Lower leg skin (tissue), 3 donors: ENCODE measurements at regions not wholly inside any gene's neighbourhood (a gene's known extent, or its start where the extent isn't known, plus 50 kb on each side); places are given as distances from the start of the nearest gene placed in this dataset.

ENCODE experiments used
- POLR2A ChIP-seq, 2 donors: fragments of 450-650 bp; IDR thresholded peaks; one replicate each; pipeline ENCODE4 v1.6.1; 2016 to 2017; ENCODE audit warnings: antibody characterized with exemption in 2 of 2, mild to moderate bottlenecking in 1 of 2, moderate library complexity in 1 of 2
- TF ChIP-seq, protein P1 (sequence below), 3 donors: fragments of 450-650 bp; IDR thresholded peaks; one replicate each; pipeline ENCODE4 v1.5.1; 2016; ENCODE audit warnings: antibody characterized with exemption in 3 of 3, mild to moderate bottlenecking in 3 of 3, moderate library complexity in 2 of 3

DNA sequence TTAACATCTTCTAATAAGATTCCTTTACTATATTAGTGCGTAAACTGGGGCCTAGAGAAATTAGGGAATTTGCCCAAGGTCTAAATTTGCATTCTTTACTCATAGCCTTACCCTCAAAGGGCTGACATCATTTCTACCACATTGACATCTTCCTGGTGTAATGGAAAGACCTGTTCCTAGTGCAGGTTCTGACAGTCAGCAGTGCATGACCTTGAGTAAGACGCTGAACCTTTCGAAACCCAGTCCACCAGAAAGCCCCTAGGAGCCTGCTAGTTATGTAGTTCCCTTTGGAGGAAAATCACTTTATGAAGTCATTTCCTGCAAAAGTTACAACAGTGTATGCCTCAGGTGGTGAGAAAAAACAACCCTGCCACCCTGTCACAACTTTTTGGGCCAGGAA is 388.3 kb downstream of the TNS1 start:
- TF ChIP-seq, protein P1, sequence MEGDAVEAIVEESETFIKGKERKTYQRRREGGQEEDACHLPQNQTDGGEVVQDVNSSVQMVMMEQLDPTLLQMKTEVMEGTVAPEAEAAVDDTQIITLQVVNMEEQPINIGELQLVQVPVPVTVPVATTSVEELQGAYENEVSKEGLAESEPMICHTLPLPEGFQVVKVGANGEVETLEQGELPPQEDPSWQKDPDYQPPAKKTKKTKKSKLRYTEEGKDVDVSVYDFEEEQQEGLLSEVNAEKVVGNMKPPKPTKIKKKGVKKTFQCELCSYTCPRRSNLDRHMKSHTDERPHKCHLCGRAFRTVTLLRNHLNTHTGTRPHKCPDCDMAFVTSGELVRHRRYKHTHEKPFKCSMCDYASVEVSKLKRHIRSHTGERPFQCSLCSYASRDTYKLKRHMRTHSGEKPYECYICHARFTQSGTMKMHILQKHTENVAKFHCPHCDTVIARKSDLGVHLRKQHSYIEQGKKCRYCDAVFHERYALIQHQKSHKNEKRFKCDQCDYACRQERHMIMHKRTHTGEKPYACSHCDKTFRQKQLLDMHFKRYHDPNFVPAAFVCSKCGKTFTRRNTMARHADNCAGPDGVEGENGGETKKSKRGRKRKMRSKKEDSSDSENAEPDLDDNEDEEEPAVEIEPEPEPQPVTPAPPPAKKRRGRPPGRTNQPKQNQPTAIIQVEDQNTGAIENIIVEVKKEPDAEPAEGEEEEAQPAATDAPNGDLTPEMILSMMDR (IDR thresholded peaks at IDR 0.05), result no peak
- TF ChIP-seq POLR2A (IDR thresholded peaks at IDR 0.05), result no peak
